ENCODE measurements at regions not wholly inside any gene's neighbourhood (a gene's known extent, or its start where the extent isn't known, plus 50 kb on each side); places are given as distances from the start of the nearest gene placed in this dataset.
A peak's percentile ranks its signal among the peaks of the same experiment; 100 is the strongest.

GRCh38 chr4:100839712-100840111 is 321.9 kb upstream of the EMCN start:
- DNase-seq = no peak

- DNase-seq = peak; percentile 76
Measured at GRCh38 chr4:100838286-100838685, 320.5 kb upstream of the EMCN start.

DNA sequence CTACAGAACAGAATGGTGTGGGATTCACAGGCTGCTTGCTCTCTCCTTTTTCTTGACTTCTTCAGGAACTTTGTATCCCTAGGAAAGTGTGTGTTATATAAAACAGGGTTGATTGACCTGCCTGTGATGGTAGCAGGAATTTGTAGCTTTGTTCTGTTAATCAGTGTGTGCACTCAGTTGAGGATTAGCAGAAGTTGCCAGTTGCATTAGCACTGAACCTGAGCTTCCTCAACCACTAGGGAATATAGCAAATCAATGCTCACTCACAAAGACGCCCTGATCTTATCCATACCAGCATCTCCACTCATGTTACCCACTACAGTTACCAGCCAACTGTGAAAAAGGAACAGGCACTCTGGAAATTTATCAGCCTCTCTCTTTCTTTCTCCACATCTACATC is 319.1 kb upstream of the EMCN start:
- DNase-seq = no peak

DNA sequence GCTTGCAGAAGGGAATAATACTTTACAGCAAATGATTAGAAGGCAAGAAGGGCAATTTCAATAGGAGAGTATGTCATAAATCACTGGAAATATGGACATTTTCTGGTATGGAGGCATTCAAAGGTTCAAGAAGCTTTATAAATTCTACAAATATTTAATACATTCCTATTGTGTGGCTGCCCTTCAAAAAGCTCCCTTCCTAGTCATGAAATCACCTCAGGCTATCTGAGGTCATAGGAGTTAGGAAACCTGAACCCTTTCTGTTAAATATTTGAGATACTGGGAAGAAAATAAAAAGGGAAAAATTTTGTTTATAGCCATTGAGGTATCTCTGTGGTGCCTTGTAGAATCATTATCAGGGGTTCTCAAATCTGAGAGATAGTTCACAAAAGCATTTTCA is 316.8 kb upstream of the EMCN start:
- DNase-seq = no peak

DNA sequence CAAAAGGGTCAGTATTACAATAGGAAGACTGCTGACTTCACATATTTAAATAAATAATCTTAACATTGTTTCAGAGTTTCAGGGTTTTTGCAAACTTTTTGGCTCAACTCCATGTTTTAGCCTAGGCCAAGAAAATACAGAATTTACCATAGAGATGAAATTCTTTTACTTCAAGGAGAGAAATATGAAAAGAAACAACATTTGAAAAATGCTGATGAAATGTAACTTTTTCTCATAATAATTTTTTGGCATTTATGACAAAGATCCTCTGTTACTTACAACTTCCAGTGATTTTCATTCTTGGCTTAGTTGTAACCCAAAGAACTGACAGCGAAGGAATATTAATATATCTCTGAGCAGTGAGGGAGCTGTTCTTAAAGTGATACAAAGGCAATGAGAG is 316.1 kb upstream of the EMCN start:
- DNase-seq = no peak

GRCh38 chr4:100828986-100829685 is 311.3 kb upstream of the EMCN start:
- DNase-seq = no peak

DNA sequence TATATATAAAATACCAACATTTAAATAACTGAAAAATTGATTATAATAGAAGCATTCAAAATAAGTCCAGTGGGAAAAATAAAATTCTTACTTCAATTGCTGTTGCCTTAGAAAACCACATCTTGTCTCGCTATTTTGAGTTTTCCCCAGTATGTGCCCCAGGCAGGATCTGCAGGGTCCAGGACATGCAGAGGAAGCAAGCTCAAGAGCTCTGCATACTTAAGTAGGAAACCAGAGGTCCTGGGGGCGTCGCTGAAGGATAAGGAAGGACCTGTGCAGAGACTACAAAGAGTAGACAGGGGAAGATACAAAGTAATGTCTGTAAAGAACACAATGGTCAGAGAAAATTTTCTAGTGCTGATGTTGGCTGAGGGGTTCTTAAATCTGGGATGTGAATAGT is 310.5 kb upstream of the EMCN start:
- DNase-seq = no peak

DNA sequence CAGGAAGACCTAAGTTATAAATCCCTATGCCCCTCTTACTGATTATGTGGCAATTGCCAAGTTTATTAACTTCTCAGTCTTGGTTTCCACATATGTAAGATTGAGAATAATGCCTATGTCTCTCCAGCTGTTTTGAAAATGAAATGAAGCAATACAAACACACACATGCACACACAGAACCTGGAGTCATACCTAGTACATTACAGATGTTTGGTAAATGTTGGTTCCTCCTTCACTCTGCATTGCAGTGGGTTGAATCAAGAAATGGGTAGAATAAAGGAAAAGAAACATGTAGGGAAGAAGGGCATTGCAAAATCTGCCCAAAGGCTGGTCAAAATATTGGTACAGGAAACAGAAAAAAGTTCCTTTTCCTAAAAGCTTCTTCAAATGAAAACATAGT is 309.9 kb upstream of the EMCN start:
- no peak for DNase-seq

DNA sequence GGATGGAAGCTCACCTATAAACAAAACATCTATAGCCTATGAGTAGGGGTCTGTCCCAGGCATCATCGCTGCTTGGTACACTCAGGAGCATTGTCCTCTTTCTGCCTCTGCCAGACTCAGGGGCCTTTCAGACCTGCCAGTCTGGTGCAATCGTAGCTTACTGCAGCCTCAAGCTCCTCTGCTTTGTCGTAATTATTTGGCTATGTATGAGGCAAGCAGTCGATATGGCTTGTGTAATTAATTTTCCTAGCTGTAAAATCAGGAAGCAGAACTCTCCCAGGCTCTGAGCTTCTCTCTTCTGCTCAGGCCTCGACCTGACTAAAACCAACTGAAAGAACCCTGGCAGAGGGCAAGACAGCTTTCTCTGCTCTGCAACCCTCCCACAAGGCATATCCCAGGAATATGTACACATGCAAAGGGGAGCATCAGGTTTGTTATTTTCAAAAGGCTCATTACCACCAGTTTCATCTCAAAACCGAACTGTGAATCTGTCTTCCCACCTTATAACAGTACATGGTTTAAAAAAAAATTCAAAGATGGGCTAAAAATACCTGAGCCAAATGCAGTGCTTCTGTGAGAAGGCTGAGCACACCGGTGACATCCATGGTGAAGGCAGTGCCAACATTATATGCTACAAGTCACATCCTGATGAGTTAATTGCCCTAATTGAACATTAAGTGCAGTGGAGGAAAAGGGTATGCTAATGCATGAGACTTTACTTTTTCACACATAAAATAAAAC is 309.2 kb upstream of the EMCN start:
- no peak for DNase-seq

DNA sequence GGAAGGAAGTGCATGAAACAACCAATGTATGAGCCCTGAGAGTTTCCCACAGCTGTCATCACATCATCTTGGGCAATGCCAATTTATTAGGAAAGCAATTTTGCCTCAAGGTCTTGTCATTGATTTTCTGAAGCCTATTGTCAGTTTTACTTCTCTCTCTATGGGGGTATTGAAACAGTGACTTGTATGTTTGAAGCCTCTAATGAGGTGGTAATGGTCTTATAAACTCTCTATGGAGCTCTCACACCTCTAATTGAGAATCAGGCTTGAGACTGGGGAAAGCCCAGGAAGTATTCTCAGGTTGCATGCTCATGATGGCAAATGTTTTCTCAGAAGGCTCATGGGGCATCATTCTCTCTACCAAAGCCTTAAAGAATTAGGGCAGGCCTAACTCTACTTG is 308.2 kb upstream of the EMCN start:
- no peak for DNase-seq

- no peak for DNase-seq
Measured at GRCh38 chr4:100823993-100824323, 306.1 kb upstream of the EMCN start.

DNA sequence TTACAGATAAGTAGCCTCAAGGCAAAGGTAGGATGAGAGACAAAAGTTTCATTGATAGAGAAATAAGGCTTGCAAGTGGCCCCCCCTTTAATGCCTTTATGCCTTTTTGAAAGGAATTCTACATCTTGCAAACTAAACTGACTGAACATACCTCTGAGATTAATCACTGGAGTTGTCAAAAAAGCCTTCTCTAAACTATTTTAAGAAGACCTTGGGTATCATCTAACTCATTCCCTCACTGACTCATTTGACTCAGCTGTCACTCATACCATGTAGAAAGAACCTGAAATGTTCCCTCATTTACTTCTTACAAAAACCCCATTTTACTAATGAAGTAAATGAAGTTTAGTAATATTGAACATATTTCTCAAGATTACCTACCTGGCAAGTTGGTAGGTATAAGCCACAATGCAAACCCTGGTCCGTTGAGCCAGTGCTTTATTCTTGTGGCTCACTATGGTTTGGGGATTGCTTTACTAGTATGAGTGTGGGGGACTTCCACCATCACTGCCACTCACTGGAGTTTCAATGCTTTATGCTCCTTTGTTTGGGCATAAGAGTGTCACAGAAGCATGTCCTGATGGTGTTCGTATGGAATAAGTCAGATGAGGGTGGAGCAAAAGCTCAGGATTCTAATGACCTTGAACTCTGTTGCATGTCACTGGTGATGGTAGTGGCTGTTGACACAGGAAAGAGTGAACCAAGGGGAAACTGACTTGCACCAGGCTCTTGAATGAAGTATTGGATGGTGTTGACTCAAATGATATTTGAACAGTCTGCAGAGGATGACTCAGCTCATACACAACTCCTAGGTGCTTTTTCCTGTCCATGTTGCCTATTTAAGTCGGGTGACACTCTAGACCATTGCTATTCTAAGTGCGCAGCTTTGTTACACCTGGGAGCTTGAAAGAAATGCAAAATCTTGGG is 305.5 kb upstream of the EMCN start:
- DNase-seq = no peak

- DNase-seq = no peak
Measured at GRCh38 chr4:100820249-100820648, 302.4 kb upstream of the EMCN start.

GRCh38 chr4:100819505-100819904 is 301.7 kb upstream of the EMCN start:
- DNase-seq = no peak

DNA sequence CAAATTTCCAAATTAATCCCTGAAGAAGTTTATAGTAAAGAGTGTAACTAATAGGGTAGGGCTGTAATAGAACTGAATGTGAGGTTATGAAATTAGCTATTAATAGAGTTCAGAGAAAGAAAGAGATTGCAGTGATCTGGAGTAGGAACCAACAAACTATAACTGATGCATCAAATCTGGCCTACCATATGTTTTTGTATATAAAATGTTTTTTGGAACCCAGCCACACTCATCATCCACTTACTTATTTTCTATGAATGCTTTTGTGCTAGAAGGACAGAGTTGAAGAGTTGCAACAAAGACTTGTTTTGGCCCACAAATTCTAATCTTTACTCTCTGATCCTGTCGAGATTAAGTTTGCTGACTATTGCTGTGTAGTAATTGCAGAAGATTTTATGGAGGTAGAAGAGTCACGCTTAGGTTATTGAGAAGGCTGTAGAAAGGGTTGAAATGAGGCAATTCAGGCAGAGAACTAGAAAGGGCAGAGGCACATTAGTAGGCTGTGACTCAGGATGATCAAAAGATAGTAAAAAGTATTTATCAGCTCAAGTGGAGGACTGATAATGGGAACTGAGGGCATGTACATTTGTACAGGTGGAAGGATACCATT is 298.7 kb upstream of the EMCN start:
- no peak for DNase-seq

DNA sequence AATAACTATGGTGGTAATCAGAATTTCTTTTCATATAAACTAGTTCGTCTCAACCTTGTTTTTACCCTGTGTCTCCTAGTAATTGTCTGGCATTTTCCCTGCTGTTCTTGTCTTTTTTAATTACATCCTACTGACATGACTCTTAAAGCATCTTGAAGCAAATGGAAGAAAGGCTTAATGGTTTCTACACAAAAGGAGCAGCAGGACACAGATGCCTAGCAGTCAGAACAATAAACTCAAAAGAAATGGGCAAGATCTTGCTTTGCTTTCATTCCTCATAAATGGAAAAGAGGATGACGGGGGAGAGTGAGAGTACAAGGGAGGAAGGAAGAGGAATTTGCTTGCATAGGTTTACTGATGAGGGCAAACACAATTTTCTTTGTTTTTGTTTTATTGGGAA is 293.2 kb upstream of the EMCN start:
- DNase-seq = no peak

DNA sequence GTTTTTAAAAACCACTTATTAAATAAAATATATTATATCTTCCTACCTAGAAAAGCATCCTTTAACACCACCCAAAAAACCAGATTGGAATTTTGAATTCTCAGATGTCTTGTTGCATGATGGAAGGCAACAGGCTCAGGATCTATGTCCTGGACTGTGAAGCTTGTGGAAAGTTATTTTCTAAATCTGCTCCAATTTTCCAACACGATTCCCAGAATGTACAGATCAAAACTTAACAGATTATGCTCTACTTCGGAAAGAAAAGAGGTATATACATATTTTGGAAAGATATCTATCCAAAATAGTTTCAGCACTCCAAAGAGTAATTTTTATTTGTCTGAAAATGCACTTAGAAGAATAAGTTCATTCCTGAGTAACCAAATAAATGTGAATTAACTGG is 291.7 kb upstream of the EMCN start:
- no peak for DNase-seq

GRCh38 chr4:100806988-100807387 is 289.2 kb upstream of the EMCN start:
- no peak for DNase-seq

GRCh38 chr4:100805538-100805937 is 287.7 kb upstream of the EMCN start:
- no peak for DNase-seq

DNA sequence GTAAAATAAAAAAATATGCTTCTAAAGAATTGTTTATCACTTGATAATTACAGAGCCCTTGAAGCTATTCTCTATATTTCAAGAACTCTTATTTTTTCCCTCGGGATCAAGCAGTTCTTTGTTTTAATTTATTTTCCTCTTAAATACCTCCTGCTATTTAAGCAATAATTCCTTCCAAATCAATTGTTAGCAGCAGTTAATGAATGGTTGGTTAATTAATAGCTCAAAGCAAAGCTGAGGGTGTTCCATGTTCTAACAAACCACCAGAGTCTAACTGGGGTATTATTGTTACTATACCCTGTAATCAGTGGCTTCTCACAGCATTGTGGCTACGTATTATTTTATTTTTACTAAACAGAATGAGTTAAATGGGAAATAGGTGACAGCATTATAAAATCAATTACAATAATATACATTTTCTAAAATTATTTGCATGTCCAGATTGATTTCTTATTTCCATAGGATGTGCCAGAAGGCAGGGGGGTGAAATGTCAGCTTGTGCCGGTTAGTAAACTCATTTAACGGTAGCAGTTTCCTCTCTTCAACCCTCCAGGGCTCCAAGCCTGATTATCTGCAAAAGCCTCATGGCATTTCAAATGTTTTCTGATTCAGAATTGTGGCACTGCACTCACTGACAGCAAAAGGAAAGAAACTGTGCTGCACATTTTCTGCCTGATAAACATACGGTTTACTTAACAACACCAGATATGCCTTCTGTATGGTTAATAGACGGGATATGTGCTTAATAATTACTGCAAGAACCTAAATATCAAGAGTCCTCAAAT is 286.9 kb upstream of the EMCN start:
- no peak for DNase-seq

DNA sequence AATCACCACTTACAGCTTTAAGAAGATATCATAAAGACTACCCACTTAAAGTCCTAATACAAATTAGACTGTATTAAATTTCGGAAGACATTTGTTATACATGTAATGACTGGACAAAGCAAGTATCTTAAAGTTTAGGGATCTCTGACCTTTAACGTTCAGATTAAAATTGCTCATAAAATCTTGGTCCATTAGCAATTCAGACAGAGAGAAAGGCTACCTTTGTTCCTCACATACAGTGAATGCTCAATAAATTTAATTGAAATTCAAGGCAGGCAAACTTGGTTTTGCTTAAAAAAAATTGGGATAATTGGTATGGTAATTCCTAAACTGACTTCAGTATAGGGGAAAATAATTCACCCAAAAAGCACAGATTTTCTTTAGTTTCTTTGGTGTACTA is 285.9 kb upstream of the EMCN start:
- no peak for DNase-seq

GRCh38 chr4:100799761-100800539 is 282.1 kb upstream of the EMCN start:
- DNase-seq = no peak

Measured in NCI-H1436 (cell line).